PFSK-1 (cell line): ENCODE measurements at regions not wholly inside any gene's neighbourhood (a gene's known extent, or its start where the extent isn't known, plus 50 kb on each side); places are given as distances from the start of the nearest gene placed in this dataset.

ENCODE experiments used
- FOXP2 ChIP-seq: optimal IDR thresholded peaks from 2 replicates; pipeline ENCODE3; 2011; ENCODE audit warnings: borderline replicate concordance, control low read depth, inconsistent platforms; ENCODE audit not compliant: insufficient read depth; ENCODE audit errors: extremely low read length, extremely low read depth
- POLR2AphosphoS5 ChIP-seq: IDR thresholded peaks from 2 replicates; pipeline ENCODE4 v1.6.1; 2012; ENCODE audit warnings: low read depth, mild to moderate bottlenecking, control low read depth, low read length, moderate library complexity
- REST ChIP-seq, 2 experiments: IDR thresholded peaks; 2 replicates each; pipeline versions ENCODE4 v1.6.1 to v1.8.0; 2011 to 2012; ENCODE audit warnings: low read depth in 2 of 2, low read length in 2 of 2, control low read depth in 1 of 2, inconsistent platforms in 1 of 2, mild to moderate bottlenecking in 1 of 2, moderate library complexity in 1 of 2; ENCODE audit not compliant: insufficient read depth in 1 of 2
- SIN3A ChIP-seq: IDR thresholded peaks from 2 replicates; pipeline ENCODE4 v1.6.1; 2012; ENCODE audit warnings: mild to moderate bottlenecking, low read length, moderate library complexity, borderline replicate concordance; ENCODE audit not compliant: insufficient read depth
- TAF1 ChIP-seq: IDR thresholded peaks from 2 replicates; pipeline ENCODE4 v1.6.1; 2012; ENCODE audit warnings: low read length, control low read depth, borderline replicate concordance; ENCODE audit not compliant: insufficient read depth

- TF ChIP-seq FOXP2, result no peak
- no peak for TF ChIP-seq SIN3A
- TF ChIP-seq POLR2AphosphoS5, result no peak
- TF ChIP-seq TAF1, result no peak
- TF ChIP-seq REST (IDR thresholded peaks at IDR 0.05; ENCODE audit: insufficient read depth in 1 of 2, low read depth in 2 of 2, low read length in 2 of 2), result no peak
Measured at GRCh38 chr5:25459082-25459481, 814.3 kb upstream of the CDH10 start.

GRCh38 chr5:25458628-25459027 lies 813.9 kb upstream of the CDH10 start:
- TF ChIP-seq SIN3A, result no peak
- no peak for TF ChIP-seq REST (IDR thresholded peaks at IDR 0.05; ENCODE audit: insufficient read depth in 1 of 2, low read depth in 2 of 2, low read length in 2 of 2)
- no peak for TF ChIP-seq TAF1
- TF ChIP-seq FOXP2, result no peak
- no peak for TF ChIP-seq POLR2AphosphoS5

- TF ChIP-seq FOXP2 (no peak), POLR2AphosphoS5 (no peak), TAF1 (no peak), SIN3A (no peak), REST (IDR thresholded peaks at IDR 0.05; ENCODE audit: insufficient read depth in 1 of 2, low read depth in 2 of 2, low read length in 2 of 2) (no peak)
Measured at GRCh38 chr5:25453500-25453899, 808.7 kb upstream of the CDH10 start.

- TF ChIP-seq REST (IDR thresholded peaks at IDR 0.05; ENCODE audit: insufficient read depth in 1 of 2, low read depth in 2 of 2, low read length in 2 of 2) (no peak), FOXP2 (no peak), TAF1 (no peak), SIN3A (no peak), POLR2AphosphoS5 (no peak)
Measured at GRCh38 chr5:25451294-25451693, 806.5 kb upstream of the CDH10 start.

- TF ChIP-seq TAF1, result no peak
- TF ChIP-seq SIN3A, result no peak
- no peak for TF ChIP-seq POLR2AphosphoS5
- TF ChIP-seq FOXP2, result no peak
- TF ChIP-seq REST (IDR thresholded peaks at IDR 0.05; ENCODE audit: insufficient read depth in 1 of 2, low read depth in 2 of 2, low read length in 2 of 2), result no peak
Measured at GRCh38 chr5:25448646-25449045, 803.9 kb upstream of the CDH10 start.
